OCI-LY7 (cell line): ENCODE measurements at regions not wholly inside any gene's neighbourhood (a gene's known extent, or its start where the extent isn't known, plus 50 kb on each side); places are given as distances from the start of the nearest gene placed in this dataset.

Experiments used
- BruUV-seq: library from RNA; stranded (reverse); fragments of 400-500 nt; replicated peaks from 2 replicates; lab custom pipeline; 2021; lab: Mats Ljungman, UMichigan
- CTCF ChIA-PET: fragments of 300-600 bp; sonication (Branson Sonifier 250); formaldehyde crosslinking; loops from one replicate; lab custom pipeline; 2022; ENCODE audit warnings: antibody characterized with exemption; ENCODE audit not compliant: unreplicated experiment; lab: Charles Lee
- POLR2A ChIA-PET: fragments of 300-600 bp; sonication (Branson Sonifier 250); formaldehyde crosslinking; loops from one replicate; lab custom pipeline; 2022; ENCODE audit warnings: antibody characterized with exemption; lab: Charles Lee
- DNase-seq: peaks from one replicate; pipeline ENCODE4 v3.0.0-alpha.2; 2015; ENCODE audit warnings: low spot score
- H2AFZ ChIP-seq: fragments of 200-600 bp; sonication (generic), shearing (Covaris generic); 2 replicates; pipeline ENCODE4 v1.6.1; 2014; ENCODE audit warnings: mild to moderate bottlenecking, antibody characterized with exemption, low read length, moderate library complexity
- H3K27ac ChIP-seq: fragments of 200-600 bp; sonication (generic); 2 replicates; pipeline ENCODE4 v1.5.1; 2014; ENCODE audit warnings: mixed run types, low read depth, mild to moderate bottlenecking, moderate library complexity, low read length, inconsistent platforms; ENCODE audit not compliant: poor library complexity, severe bottlenecking
- H3K36me3 ChIP-seq: fragments of 200-600 bp; sonication (generic); 2 replicates; pipeline ENCODE4 v1.6.1; 2014; ENCODE audit warnings: mild to moderate bottlenecking, antibody characterized with exemption, low read length, moderate library complexity, mixed read lengths; ENCODE audit not compliant: insufficient read depth
- H3K4me1 ChIP-seq: fragments of 200-600 bp; sonication (generic); 2 replicates; pipeline ENCODE4 v1.5.1; 2014; ENCODE audit warnings: mild to moderate bottlenecking, low read length; ENCODE audit not compliant: insufficient read depth, poor library complexity, severe bottlenecking
- H3K4me2 ChIP-seq: fragments of 200-600 bp; sonication (generic); 2 replicates; pipeline ENCODE4 v1.6.1; 2014; ENCODE audit warnings: mild to moderate bottlenecking, low read length
- H3K4me3 ChIP-seq: fragments of 200-600 bp; sonication (generic); 2 replicates; pipeline ENCODE4 v1.5.1; 2014; ENCODE audit warnings: mild to moderate bottlenecking, low read depth, low read length; ENCODE audit not compliant: poor library complexity, severe bottlenecking
- H3K79me2 ChIP-seq: fragments of 200-600 bp; sonication (generic); 2 replicates; pipeline ENCODE4 v1.6.1; 2016; ENCODE audit warnings: low read depth, mild to moderate bottlenecking, low read length, moderate library complexity, mixed read lengths; ENCODE audit not compliant: insufficient read depth
- H3K9me2 ChIP-seq: fragments of 200-600 bp; sonication (generic); 2 replicates; pipeline ENCODE4 v1.6.1; 2016; ENCODE audit warnings: mild to moderate bottlenecking, low read length, mixed read lengths; ENCODE audit not compliant: insufficient read depth
- H3K9me3 ChIP-seq: fragments of 200-600 bp; sonication (generic); 2 replicates; pipeline ENCODE4 v1.6.1; 2014; ENCODE audit warnings: mild to moderate bottlenecking, mixed run types, low read length, mixed read lengths
- H4K20me1 ChIP-seq: fragments of 200-600 bp; sonication (generic); 2 replicates; pipeline ENCODE4 v1.6.1; 2014; ENCODE audit warnings: mild to moderate bottlenecking, antibody characterized with exemption, low read length, moderate library complexity, mixed read lengths; ENCODE audit not compliant: insufficient read depth
- CTCF ChIP-seq: fragments of 200-600 bp; sonication (generic); conservative IDR thresholded peaks from 2 replicates; pipeline ENCODE4 v1.5.1; 2014; ENCODE audit warnings: mild to moderate bottlenecking, antibody characterized with exemption, low read length, moderate library complexity, mixed read lengths
- EZH2phosphoT487 ChIP-seq: fragments of 200-600 bp; sonication (generic); IDR thresholded peaks from 2 replicates; pipeline ENCODE4 v1.6.1; 2018; ENCODE audit warnings: low read depth, borderline replicate concordance, mild to moderate bottlenecking, mixed run types, antibody characterized with exemption, low read length, moderate library complexity, mixed read lengths
- intact Hi-C: fragments of 100-400 bp; cut with micrococcal nuclease; formaldehyde crosslinking; loops from one replicate; pipeline ENCODE4 v1.10.0; 2022; ENCODE audit not compliant: unreplicated experiment

- H3K36me3 ChIP-seq: no peaks in the 10 kb centered on the region
- no peaks in the 10 kb centered on the region for H3K9me2 ChIP-seq
- no peak overlapping the region for H2AFZ ChIP-seq
- no peak overlapping the region for H3K4me2 ChIP-seq
- ChIA-PET CTCF (no interaction called here), POLR2A (no interaction called here)
- H3K79me2 ChIP-seq: no peaks in the 10 kb centered on the region
- H3K4me1 ChIP-seq: no peaks in the 10 kb centered on the region
- no peak overlapping the region for H3K4me3 ChIP-seq
- no TSS peak for BruUV-seq
- H3K27ac ChIP-seq: no peak overlapping the region
- no peak for DNase-seq
- intact Hi-C loops: no loop called here
- no peaks in the 10 kb centered on the region for H4K20me1 ChIP-seq
- TF ChIP-seq EZH2phosphoT487: no peak
- TF ChIP-seq CTCF: no peak
- no peaks in the 10 kb centered on the region for H3K9me3 ChIP-seq
These were observed 376.6 kb upstream of the ONECUT1 start for GRCh38 chr15:53166684-53167201.

GRCh38 chr15:53165988-53166683 lies 376.0 kb upstream of the ONECUT1 start:
- Histone ChIP-seq H3K36me3 (no peaks in the 10 kb centered on the region), H2AFZ (no peak overlapping the region), H3K4me1 (no peaks in the 10 kb centered on the region), H3K9me3 (no peaks in the 10 kb centered on the region), H4K20me1 (no peaks in the 10 kb centered on the region), H3K9me2 (no peaks in the 10 kb centered on the region), H3K79me2 (no peaks in the 10 kb centered on the region), H3K4me2 (no peak overlapping the region), H3K27ac (no peak overlapping the region), H3K4me3 (no peak overlapping the region)
- no peak for DNase-seq
- CTCF ChIA-PET: no interaction called here
- TF ChIP-seq CTCF (no peak), EZH2phosphoT487 (no peak)
- POLR2A ChIA-PET: no interaction called here
- no TSS peak for BruUV-seq
- intact Hi-C loops: no loop called here

- no peak overlapping the region for H3K4me2 ChIP-seq
- DNase-seq: no peak
- H4K20me1 ChIP-seq: no peaks in the 10 kb centered on the region
- no peaks in the 10 kb centered on the region for H3K4me1 ChIP-seq
- intact Hi-C loops: no loop called here
- H3K79me2 ChIP-seq: no peaks in the 10 kb centered on the region
- H3K9me3 ChIP-seq: no peaks in the 10 kb centered on the region
- H3K4me3 ChIP-seq: no peak overlapping the region
- no peaks in the 10 kb centered on the region for H3K36me3 ChIP-seq
- TF ChIP-seq EZH2phosphoT487: no peak
- no peak for TF ChIP-seq CTCF
- H3K9me2 ChIP-seq: no peaks in the 10 kb centered on the region
- no peak overlapping the region for H2AFZ ChIP-seq
- no peak overlapping the region for H3K27ac ChIP-seq
- ChIA-PET POLR2A (no interaction called here), CTCF (no interaction called here)
- no TSS peak for BruUV-seq
These were observed 370.1 kb upstream of the ONECUT1 start for GRCh38 chr15:53160092-53160704.
